ENCODE measurements at regions not wholly inside any gene's neighbourhood (a gene's known extent, or its start where the extent isn't known, plus 50 kb on each side); places are given as distances from the start of the nearest gene placed in this dataset.

GRCh38 chr9:19925674-19926503, 137.1 kb upstream of the SLC24A2 start:
- no peak overlapping the region for H3K27ac ChIP-seq
- no peaks in the 10 kb centered on the region for H3K36me3 ChIP-seq
- peak overlapping the region; percentile 8 to 10 for H3K4me3 ChIP-seq
- TF ChIP-seq CTCF (IDR thresholded peaks at IDR 0.05): peak; percentile 91 to 93
- H3K9me3 ChIP-seq: no peaks in the 10 kb centered on the region
- peak; percentile 100 for ATAC-seq
- H3K4me1 ChIP-seq: peaks cover 0 to 6% of the 10 kb centered on the region in 2 donors
- DNase-seq: peak; percentile 71 to 88 (median 78)
- H3K27me3 ChIP-seq: no peaks in the 10 kb centered on the region
- intact Hi-C loops (cut with DNase I): loop anchor here in 1 of 2 donors (10.0 kb wide), 3 partner anchors 429 to 1189 kb away; no protein-coding TSS in a partner anchor

DNA sequence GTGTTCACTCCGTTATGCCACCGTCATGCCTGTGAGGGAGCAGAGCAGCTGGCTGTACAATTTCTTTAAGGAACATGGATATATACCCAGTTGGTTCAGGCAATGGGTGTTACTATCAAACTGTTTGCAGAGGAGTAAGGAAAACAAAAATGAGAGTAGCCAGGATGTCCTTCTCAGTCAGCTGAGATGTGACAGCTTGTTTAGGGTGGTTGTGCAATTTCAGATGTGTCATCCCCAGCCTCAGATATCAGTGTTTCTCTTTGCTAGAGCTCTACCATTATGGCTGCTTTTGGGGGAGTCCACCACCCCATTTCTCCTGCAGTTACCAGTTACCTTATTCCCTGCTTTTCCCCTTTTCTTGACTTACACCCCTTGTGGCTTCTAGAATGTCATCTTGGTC, 135.2 kb upstream of the SLC24A2 start:
- ATAC-seq (no peak), DNase-seq (no peak)
- peaks cover 0 to 6% of the 10 kb centered on the region in 2 donors for H3K4me1 ChIP-seq
- intact Hi-C loops (cut with DNase I): loop anchor here in 1 of 2 donors (10.0 kb wide), 3 partner anchors 431 to 1191 kb away; no protein-coding TSS in a partner anchor
- no peak overlapping the region for H3K27ac ChIP-seq
- no peaks in the 10 kb centered on the region for H3K9me3 ChIP-seq
- no peaks in the 10 kb centered on the region for H3K36me3 ChIP-seq
- no peak overlapping the region for H3K4me3 ChIP-seq
- H3K27me3 ChIP-seq: no peaks in the 10 kb centered on the region
- TF ChIP-seq CTCF (IDR thresholded peaks at IDR 0.05): no peak

DNA sequence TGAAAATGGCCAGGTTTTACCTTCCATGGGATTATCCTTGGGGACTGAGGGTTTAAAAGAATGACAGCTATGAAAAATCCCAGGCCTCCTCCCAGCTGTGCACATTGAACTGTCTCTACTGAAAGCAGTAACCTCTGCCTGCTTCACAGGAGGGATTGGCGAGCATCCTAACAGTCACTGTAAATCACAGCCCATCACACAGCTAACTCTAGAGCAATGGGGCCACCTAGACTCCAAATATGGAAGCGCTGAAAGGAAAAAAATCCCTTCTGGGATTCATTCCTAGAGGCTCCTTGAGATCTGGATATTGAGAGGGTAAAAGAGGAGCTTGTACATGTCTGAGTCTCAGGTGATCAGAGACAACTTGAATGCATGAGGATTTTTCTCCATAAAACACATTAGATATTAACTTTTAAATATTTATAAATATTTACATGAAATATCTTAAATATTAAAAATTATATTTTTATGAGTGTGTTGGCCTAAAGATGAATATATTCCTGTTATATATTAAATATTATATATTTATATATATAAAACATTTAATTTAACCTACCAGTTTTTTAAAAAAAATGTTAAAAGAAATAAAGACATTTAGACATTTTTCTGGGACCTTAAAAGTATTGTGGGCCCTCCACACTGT, 133.8 kb upstream of the SLC24A2 start:
- H3K36me3 ChIP-seq: no peaks in the 10 kb centered on the region
- H3K27ac ChIP-seq: no peak overlapping the region
- intact Hi-C loops (cut with DNase I): loop anchor here in 1 of 2 donors (10.0 kb wide), 3 partner anchors 432 to 1192 kb away; no protein-coding TSS in a partner anchor
- H3K4me1 ChIP-seq: peaks cover 0 to 6% of the 10 kb centered on the region in 2 donors
- ATAC-seq (peak; percentile 28), DNase-seq (peak in 1 of 4 donors; percentile 57)
- H3K4me3 ChIP-seq: no peak overlapping the region
- H3K27me3 ChIP-seq: no peaks in the 10 kb centered on the region
- TF ChIP-seq CTCF (IDR thresholded peaks at IDR 0.05): no peak
- H3K9me3 ChIP-seq: no peaks in the 10 kb centered on the region

- ATAC-seq: no peak
- Histone ChIP-seq H3K4me3 (no peak overlapping the region), H3K4me1 (no peaks in the 10 kb centered on the region), H3K27me3 (no peaks in the 10 kb centered on the region), H3K27ac (no peak overlapping the region), H3K36me3 (no peaks in the 10 kb centered on the region), H3K9me3 (no peaks in the 10 kb centered on the region)
- no peak for TF ChIP-seq CTCF (IDR thresholded peaks at IDR 0.05)
- intact Hi-C loops (cut with DNase I): loop anchor here in 1 of 2 donors (10.0 kb wide), 3 partner anchors 434 to 1194 kb away; no protein-coding TSS in a partner anchor
- no peak for DNase-seq
Observed at GRCh38 chr9:19920401-19920800, 131.6 kb upstream of the SLC24A2 start.

DNA sequence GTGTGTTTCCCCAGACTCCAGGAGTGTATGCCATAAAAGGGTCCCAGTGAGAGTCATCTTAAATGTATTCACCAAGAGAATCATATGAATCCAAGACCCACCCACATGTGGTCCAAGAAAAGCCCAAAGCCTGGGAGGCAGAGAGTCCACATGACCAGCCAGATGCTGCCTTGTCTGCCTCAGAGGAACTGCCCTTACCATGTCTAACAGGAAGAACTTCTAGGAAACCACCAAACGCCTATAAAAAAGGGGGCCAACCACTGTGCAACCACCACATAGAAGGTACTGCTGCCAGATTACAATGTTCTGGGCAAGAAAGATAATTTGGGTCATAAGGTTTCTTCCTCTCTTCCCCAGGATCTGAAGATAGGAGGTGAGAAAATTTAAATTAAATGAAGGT, 129.8 kb upstream of the SLC24A2 start:
- Histone ChIP-seq H3K4me1 (no peaks in the 10 kb centered on the region), H3K27ac (no peak overlapping the region), H3K9me3 (no peaks in the 10 kb centered on the region), H3K4me3 (no peak overlapping the region), H3K36me3 (no peaks in the 10 kb centered on the region), H3K27me3 (no peaks in the 10 kb centered on the region)
- intact Hi-C loops (cut with DNase I): no loop called here
- no peak for TF ChIP-seq CTCF (IDR thresholded peaks at IDR 0.05)
- DNase-seq (no peak), ATAC-seq (no peak)
